HCT116 (cell line): ENCODE measurements at regions not wholly inside any gene's neighbourhood (a gene's known extent, or its start where the extent isn't known, plus 50 kb on each side); places are given as distances from the start of the nearest gene placed in this dataset.

ENCODE experiments used
- ATAC-seq: fragments of 200-7000 bp; cut with Tn5 transposase; 2 replicates; pipeline ENCODE4 v1.9.1; 2020; ENCODE audit warnings: mild to moderate bottlenecking, moderate library complexity
- BruUV-seq: library from RNA; stranded (reverse); fragments of 400-500 nt; replicated peaks from 2 replicates; lab custom pipeline; 2021; lab: Mats Ljungman, UMichigan
- CTCF ChIA-PET: fragments of 300-600 bp; sonication (Branson Sonifier 250); formaldehyde crosslinking; loops from one replicate; lab custom pipeline; 2021; ENCODE audit warnings: antibody characterized with exemption; lab: Charles Lee
- POLR2A ChIA-PET: fragments of 300-600, 350-600 bp; sonication (Branson Sonifier 250); formaldehyde crosslinking; loops from one replicate; lab custom pipeline; 2021; ENCODE audit warnings: antibody characterized with exemption; lab: Charles Lee
- RAD21 ChIA-PET, 2 experiments: fragments of 300-600 bp; sonication (Branson Sonifier 250); formaldehyde crosslinking; loops; one replicate each; lab custom pipeline; 2023; ENCODE audit warnings: low total read pairs in 2 of 2; ENCODE audit not compliant: uncharacterized antibody in 2 of 2, unreplicated experiment in 2 of 2, low non-redundant PET in 1 of 2; lab: Charles Lee
- DNase-seq: peaks from one replicate; pipeline ENCODE4 v3.0.0-alpha.2; 2010; ENCODE audit warnings: low read depth, low spot score
- H2AFZ ChIP-seq: fragments of 200-600 bp; shearing (Covaris generic), sonication (generic); 2 replicates; pipeline ENCODE4 v1.6.1; 2017; ENCODE audit warnings: low read depth, mixed run types, mixed read lengths, antibody characterized with exemption, low read length; ENCODE audit not compliant: poor library complexity, severe bottlenecking
- H3K27ac ChIP-seq: 2 replicates; pipeline ENCODE4 v1.5.1; 2012; ENCODE audit warnings: low read depth, low read length
- H3K27me3 ChIP-seq: fragments of 200-600 bp; sonication (generic); 2 replicates; pipeline ENCODE4 v1.6.1; 2016; ENCODE audit warnings: mixed run types, low read length, mixed read lengths; ENCODE audit not compliant: insufficient read depth
- H3K36me3 ChIP-seq, 2 experiments: fragments of 200-500 bp in 1 of 2; fragments of 200-600 bp in 1 of 2; sonication (Bioruptor generic) in 1 of 2; sonication (generic) in 1 of 2; 2 replicates each; pipeline versions ENCODE4 v1.5.1 to v1.6.1; 2014 to 2016; ENCODE audit warnings: low read length in 2 of 2, inconsistent platforms in 1 of 2, mixed read lengths in 1 of 2, mixed run types in 1 of 2; ENCODE audit not compliant: insufficient read depth in 2 of 2, control insufficient read depth in 1 of 2
- H3K4me1 ChIP-seq, 2 experiments: fragments of 200-600 bp in 1 of 2; sonication (generic) in 1 of 2; 2 replicates each; pipeline versions ENCODE4 v1.5.1 to v1.6.1; 2012 to 2017; ENCODE audit warnings: low read length in 2 of 2, inconsistent platforms in 1 of 2, mild to moderate bottlenecking in 1 of 2, mixed read lengths in 1 of 2, mixed run types in 1 of 2, moderate library complexity in 1 of 2; ENCODE audit not compliant: insufficient read depth in 2 of 2, control insufficient read depth in 1 of 2
- H3K4me2 ChIP-seq: fragments of 200-600 bp; sonication (generic); 2 replicates; pipeline ENCODE4 v1.6.1; 2017; ENCODE audit warnings: mixed run types, low read length, mixed read lengths
- H3K4me3 ChIP-seq, 2 experiments: fragments of 200-600 bp in 1 of 2; sonication (generic) in 1 of 2; replicated peaks in 1 of 2; 2 replicates each; pipeline ENCODE4 v1.5.1; 2011 to 2016; ENCODE audit warnings: low read length in 2 of 2, control low read depth in 1 of 2, low read depth in 1 of 2, mild to moderate bottlenecking in 1 of 2, mixed read lengths in 1 of 2, mixed run types in 1 of 2
- H3K79me2 ChIP-seq: fragments of 200-600 bp; sonication (generic); 2 replicates; pipeline ENCODE4 v1.6.1; 2017; ENCODE audit warnings: mild to moderate bottlenecking, mixed run types, low read length, moderate library complexity, mixed read lengths; ENCODE audit not compliant: insufficient read depth
- H3K9ac ChIP-seq: fragments of 200-600 bp; sonication (generic); 2 replicates; pipeline ENCODE4 v1.6.1; 2016; ENCODE audit warnings: low read length, mixed read lengths
- H3K9me2 ChIP-seq: fragments of 200-600 bp; sonication (generic), shearing (Covaris generic); 2 replicates; pipeline ENCODE4 v1.6.1; 2017; ENCODE audit warnings: mixed run types, mild to moderate bottlenecking, moderate library complexity; ENCODE audit not compliant: insufficient read depth
- H3K9me3 ChIP-seq, 2 experiments: fragments of 200-500 bp in 1 of 2; fragments of 200-600 bp in 1 of 2; sonication (Bioruptor generic) in 1 of 2; sonication (generic) in 1 of 2; 2 replicates each; pipeline ENCODE4 v1.6.1; 2014 to 2017; ENCODE audit warnings: low read length in 2 of 2, mixed read lengths in 2 of 2, inconsistent platforms in 1 of 2, low read depth in 1 of 2, mild to moderate bottlenecking in 1 of 2, mixed run types in 1 of 2, moderate library complexity in 1 of 2; ENCODE audit not compliant: control insufficient read depth in 1 of 2, insufficient read depth in 1 of 2
- H4K20me1 ChIP-seq: fragments of 200-600 bp; sonication (generic), shearing (Covaris generic); 2 replicates; pipeline ENCODE4 v1.6.1; 2017; ENCODE audit warnings: mixed run types, mild to moderate bottlenecking, moderate library complexity; ENCODE audit not compliant: insufficient read depth
- CEBPB ChIP-seq: IDR thresholded peaks from 2 replicates; pipeline ENCODE4 v1.6.1; 2012; ENCODE audit warnings: low read depth
- EZH2 ChIP-seq: fragments of 200-600 bp; sonication (generic); IDR thresholded peaks from 2 replicates; pipeline ENCODE4 v1.6.1; 2017; ENCODE audit warnings: antibody characterized with exemption, mixed run types
- EZH2phosphoT487 ChIP-seq: fragments of 200-600 bp; IDR thresholded peaks from 2 replicates; pipeline ENCODE4 v1.6.1; 2018; ENCODE audit warnings: antibody characterized with exemption, borderline replicate concordance
- POLR2AphosphoS5 ChIP-seq: IDR thresholded peaks from 2 replicates; pipeline ENCODE4 v1.6.1; 2011; ENCODE audit warnings: mild to moderate bottlenecking, low read depth, low read length, moderate library complexity
- RAD21 ChIP-seq: IDR thresholded peaks from 2 replicates; pipeline ENCODE4 v1.6.1; 2012; ENCODE audit warnings: low read depth, mild to moderate bottlenecking
- intact Hi-C: fragments of 100-400 bp; cut with micrococcal nuclease; formaldehyde crosslinking; loops from 2 replicates; pipeline ENCODE4 v1.10.0; 2022

- Histone ChIP-seq H3K4me2 (no peak overlapping the region), H3K79me2 (no peaks in the 10 kb centered on the region), H3K27ac (no peak overlapping the region), H3K9me2 (no peaks in the 10 kb centered on the region), H3K4me1 (no peaks in the 10 kb centered on the region), H3K4me3 (no peak overlapping the region), H3K36me3 (no peaks in the 10 kb centered on the region), H4K20me1 (no peaks in the 10 kb centered on the region), H3K27me3 (no peaks in the 10 kb centered on the region), H2AFZ (no peak overlapping the region), H3K9me3 (no peaks in the 10 kb centered on the region), H3K9ac (no peak overlapping the region)
- ChIA-PET CTCF (no interaction called here), POLR2A (no interaction called here), RAD21 (no interaction called here)
- no peak for ATAC-seq
- intact Hi-C loops = no loop called here
- TF ChIP-seq POLR2AphosphoS5 (no peak), EZH2 (no peak), EZH2phosphoT487 (no peak)
- BruUV-seq = no TSS peak
- no peak for DNase-seq
These were observed 913.1 kb upstream of the SLITRK5 start for GRCh38 chr13:86758116-86758515.

DNA sequence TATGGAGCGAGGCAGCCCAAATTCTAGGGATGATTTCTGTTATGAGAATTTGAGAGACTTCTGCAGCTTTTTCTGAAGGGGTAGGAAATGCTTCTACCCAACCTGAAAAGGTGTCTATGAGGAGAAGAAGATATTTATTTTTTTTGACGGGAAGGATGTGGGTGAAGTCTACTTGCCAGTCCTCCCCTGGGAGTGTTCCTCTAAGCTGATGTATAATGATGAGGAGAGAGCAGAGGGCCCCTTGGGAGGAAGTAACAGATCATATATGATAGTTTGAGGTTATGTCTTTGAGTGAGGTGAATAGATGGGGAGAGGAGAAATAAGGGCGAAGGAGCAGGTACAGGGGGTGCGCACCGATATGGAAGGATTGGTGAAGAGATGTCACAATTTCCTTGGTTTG is 910.6 kb upstream of the SLITRK5 start:
- no peaks in the 10 kb centered on the region for H3K36me3 ChIP-seq
- H3K9me3 ChIP-seq = no peaks in the 10 kb centered on the region

More for the DNA sequence above, 910.6 kb upstream of the SLITRK5 start:
- Histone ChIP-seq H3K4me3 (no peak overlapping the region), H3K9ac (no peak overlapping the region), H3K27ac (no peak overlapping the region), H3K9me2 (no peaks in the 10 kb centered on the region), H2AFZ (no peak overlapping the region), H3K4me2 (no peak overlapping the region), H3K27me3 (no peaks in the 10 kb centered on the region), H3K4me1 (no peaks in the 10 kb centered on the region), H4K20me1 (no peaks in the 10 kb centered on the region), H3K79me2 (no peaks in the 10 kb centered on the region)
- no peak for TF ChIP-seq CEBPB
- no peak for TF ChIP-seq RAD21
- CTCF ChIA-PET = no interaction called here
- no TSS peak for BruUV-seq
- ATAC-seq = no peak
- POLR2A ChIA-PET = no interaction called here
- intact Hi-C loops = no loop called here
- RAD21 ChIA-PET = no interaction called here
- no peak for DNase-seq
